Tibial artery (tissue), 4 donors: ENCODE measurements at regions not wholly inside any gene's neighbourhood (a gene's known extent, or its start where the extent isn't known, plus 50 kb on each side); places are given as distances from the start of the nearest gene placed in this dataset.

Experiments
- DNase-seq, 2 donors: peaks; one replicate each; pipeline ENCODE4 v3.0.0-alpha.2; 2019
- H3K27ac ChIP-seq, 2 donors: fragments of 200-600 bp; sonication (generic) in 1 of 2; 1 replicate in 1 of 2; 2 replicates in 1 of 2; pipeline ENCODE4 v1.5.1; 2018 to 2019; ENCODE audit warnings: mild to moderate bottlenecking in 1 of 2
- H3K27me3 ChIP-seq, 2 donors: fragments of 200-600 bp; sonication (generic) in 1 of 2; one replicate each; pipeline versions ENCODE4 v1.5.1 to v1.6.0; 2016 to 2019
- H3K36me3 ChIP-seq, 3 donors: fragments of 200-600 bp; sonication (generic) in 2 of 3; one replicate each; pipeline ENCODE4 v1.5.1; 2016 to 2019; ENCODE audit warnings: mild to moderate bottlenecking in 2 of 3
- H3K4me1 ChIP-seq, 4 donors: fragments of 200-600 bp; sonication (generic) in 2 of 4; 1 replicate in 3 of 4; 2 replicates in 1 of 4; pipeline ENCODE4 v1.5.1; 2016 to 2019
- H3K4me3 ChIP-seq, 2 donors: fragments of 200-600 bp; sonication (generic) in 1 of 2; 1 replicate in 1 of 2; 2 replicates in 1 of 2; pipeline ENCODE4 v1.5.1; 2018 to 2019; ENCODE audit warnings: mild to moderate bottlenecking in 2 of 2
- H3K9me3 ChIP-seq, 3 donors: fragments of 200-600 bp; sonication (generic) in 1 of 3; one replicate each; pipeline ENCODE4 v1.5.1; 2016 to 2019
- CTCF ChIP-seq, 2 experiments: fragments of 200-600 bp in 1 of 2; fragments of 450-650 bp in 1 of 2; IDR thresholded peaks; one replicate each; pipeline ENCODE4 v1.5.1; 2017 to 2019; ENCODE audit warnings: antibody characterized with exemption in 2 of 2, mild to moderate bottlenecking in 1 of 2, moderate library complexity in 1 of 2
- intact Hi-C: fragments of 100-400 bp; cut with DNase I; formaldehyde crosslinking; loops from one replicate; pipeline ENCODE4 v1.15.0; 2023; ENCODE audit warnings: low total_unique reads

GRCh38 chr11:92580908-92581307, 356.3 kb downstream of the FAT3 start:
- no peak overlapping the region for H3K4me3 ChIP-seq
- DNase-seq, result no peak
- no peaks in the 10 kb centered on the region for H3K27me3 ChIP-seq
- intact Hi-C loops, result no loop called here
- no peak for TF ChIP-seq CTCF (IDR thresholded peaks at IDR 0.05)
- no peak overlapping the region for H3K27ac ChIP-seq
- no peaks in the 10 kb centered on the region for H3K9me3 ChIP-seq
- H3K4me1 ChIP-seq, result no peaks in the 10 kb centered on the region
- H3K36me3 ChIP-seq, result no peaks in the 10 kb centered on the region

GRCh38 chr11:92588393-92588792, 363.8 kb downstream of the FAT3 start:
- Histone ChIP-seq H3K27me3 (no peaks in the 10 kb centered on the region), H3K4me1 (no peaks in the 10 kb centered on the region), H3K9me3 (no peaks in the 10 kb centered on the region), H3K4me3 (no peak overlapping the region), H3K27ac (no peak overlapping the region), H3K36me3 (no peaks in the 10 kb centered on the region)
- intact Hi-C loops, result no loop called here
- no peak for TF ChIP-seq CTCF (IDR thresholded peaks at IDR 0.05)
- DNase-seq, result no peak

GRCh38 chr11:92589512-92589911, 364.9 kb downstream of the FAT3 start:
- H3K9me3 ChIP-seq, result no peaks in the 10 kb centered on the region
- no peaks in the 10 kb centered on the region for H3K36me3 ChIP-seq
- no peak overlapping the region for H3K4me3 ChIP-seq
- intact Hi-C loops, result no loop called here
- H3K27ac ChIP-seq, result no peak overlapping the region
- no peak for TF ChIP-seq CTCF (IDR thresholded peaks at IDR 0.05)
- no peaks in the 10 kb centered on the region for H3K4me1 ChIP-seq
- no peak for DNase-seq
- H3K27me3 ChIP-seq, result no peaks in the 10 kb centered on the region

GRCh38 chr11:92591521-92591920, 366.9 kb downstream of the FAT3 start:
- no peaks in the 10 kb centered on the region for H3K4me1 ChIP-seq
- no peaks in the 10 kb centered on the region for H3K9me3 ChIP-seq
- no peak overlapping the region for H3K27ac ChIP-seq
- TF ChIP-seq CTCF (IDR thresholded peaks at IDR 0.05), result no peak
- H3K36me3 ChIP-seq, result no peaks in the 10 kb centered on the region
- no peak for DNase-seq
- H3K27me3 ChIP-seq, result no peaks in the 10 kb centered on the region
- no peak overlapping the region for H3K4me3 ChIP-seq
- intact Hi-C loops, result no loop called here

GRCh38 chr11:92594251-92594650, 369.6 kb downstream of the FAT3 start:
- Histone ChIP-seq H3K27me3 (no peaks in the 10 kb centered on the region), H3K36me3 (no peaks in the 10 kb centered on the region), H3K4me3 (no peak overlapping the region), H3K4me1 (no peaks in the 10 kb centered on the region), H3K27ac (no peak overlapping the region), H3K9me3 (no peaks in the 10 kb centered on the region)
- intact Hi-C loops, result no loop called here
- DNase-seq, result no peak
- TF ChIP-seq CTCF (IDR thresholded peaks at IDR 0.05), result no peak

GRCh38 chr11:92595052-92595451, 370.4 kb downstream of the FAT3 start:
- TF ChIP-seq CTCF (IDR thresholded peaks at IDR 0.05), result no peak
- Histone ChIP-seq H3K36me3 (no peaks in the 10 kb centered on the region), H3K9me3 (no peaks in the 10 kb centered on the region), H3K4me3 (no peak overlapping the region), H3K27ac (no peak overlapping the region), H3K4me1 (no peaks in the 10 kb centered on the region), H3K27me3 (no peaks in the 10 kb centered on the region)
- intact Hi-C loops, result no loop called here
- DNase-seq, result no peak
